H9 (cell line): ENCODE measurements at regions not wholly inside any gene's neighbourhood (a gene's known extent, or its start where the extent isn't known, plus 50 kb on each side); places are given as distances from the start of the nearest gene placed in this dataset.
A peak's percentile ranks its signal among the peaks of the same experiment; 100 is the strongest.

Source experiments
- DNase-seq: peaks from one replicate; pipeline ENCODE4 v3.0.0-alpha.2; 2017
- H2AFZ ChIP-seq: one replicate; pipeline ENCODE4 v1.6.1; 2013; ENCODE audit warnings: mild to moderate bottlenecking, low read length, control low read depth, moderate library complexity
- H2AK5ac ChIP-seq: 2 replicates; pipeline ENCODE4 v1.6.1; 2013; ENCODE audit warnings: low read length, control low read depth, mixed read lengths; ENCODE audit not compliant: insufficient read length
- H2BK120ac ChIP-seq: one replicate; pipeline ENCODE4 v1.6.1; 2013; ENCODE audit warnings: low read depth, mild to moderate bottlenecking, low read length, control low read depth, inconsistent platforms; ENCODE audit not compliant: poor library complexity, severe bottlenecking
- H2BK12ac ChIP-seq: 2 replicates; pipeline ENCODE4 v1.6.1; 2013; ENCODE audit warnings: low read length, control low read depth, mixed read lengths, low read depth; ENCODE audit not compliant: insufficient read length
- H2BK15ac ChIP-seq: 2 replicates; pipeline ENCODE4 v1.6.1; 2013; ENCODE audit warnings: low read depth, low read length, control low read depth
- H2BK20ac ChIP-seq: one replicate; pipeline ENCODE4 v1.6.1; 2013; ENCODE audit warnings: low read depth, mild to moderate bottlenecking, low read length, control low read depth, inconsistent platforms; ENCODE audit not compliant: poor library complexity, severe bottlenecking
- H2BK5ac ChIP-seq: 2 replicates; pipeline ENCODE4 v1.6.1; 2013; ENCODE audit warnings: low read length, control low read depth, mixed read lengths; ENCODE audit not compliant: insufficient read length
- H3K14ac ChIP-seq: 2 replicates; pipeline ENCODE4 v1.6.1; 2013; ENCODE audit warnings: low read length, control low read depth; ENCODE audit not compliant: insufficient read depth
- H3K18ac ChIP-seq: 2 replicates; pipeline ENCODE4 v1.6.1; 2013; ENCODE audit warnings: low read depth, mild to moderate bottlenecking, mixed read lengths, low read length, control low read depth; ENCODE audit not compliant: insufficient read length
- H3K23ac ChIP-seq: 2 replicates; pipeline ENCODE4 v1.6.1; 2013; ENCODE audit warnings: low read length, control low read depth, mixed read lengths, low read depth; ENCODE audit not compliant: insufficient read length
- H3K23me2 ChIP-seq: 2 replicates; pipeline ENCODE4 v1.6.1; 2013; ENCODE audit warnings: low read depth, mild to moderate bottlenecking, mixed read lengths, low read length, control low read depth; ENCODE audit not compliant: insufficient read length, poor library complexity, severe bottlenecking
- H3K27ac ChIP-seq: 2 replicates; pipeline ENCODE4 v1.5.1; 2013; ENCODE audit warnings: low read length, control low read depth, mixed read lengths, low read depth; ENCODE audit not compliant: insufficient read length
- H3K27me3 ChIP-seq: 2 replicates; pipeline ENCODE4 v1.6.1; 2013; ENCODE audit warnings: low read length, control low read depth, inconsistent platforms; ENCODE audit not compliant: insufficient read depth
- H3K4ac ChIP-seq: 2 replicates; pipeline ENCODE4 v1.6.1; 2013; ENCODE audit warnings: low read depth, mild to moderate bottlenecking, control low read depth, inconsistent platforms, low read length, moderate library complexity
- H3K4me1 ChIP-seq: 2 replicates; pipeline ENCODE4 v1.6.1; 2013; ENCODE audit warnings: low read length, control low read depth, inconsistent platforms; ENCODE audit not compliant: insufficient read depth
- H3K4me2 ChIP-seq: 2 replicates; pipeline ENCODE4 v1.6.1; 2013; ENCODE audit warnings: low read length, control low read depth, mixed read lengths; ENCODE audit not compliant: insufficient read length, insufficient read depth
- H3K56ac ChIP-seq: 2 replicates; pipeline ENCODE4 v1.6.1; 2013; ENCODE audit warnings: low read depth, mild to moderate bottlenecking, mixed read lengths, low read length, control low read depth; ENCODE audit not compliant: insufficient read length
- H3K79me1 ChIP-seq: 2 replicates; pipeline ENCODE4 v1.6.1; 2013; ENCODE audit warnings: low read depth, mild to moderate bottlenecking, moderate library complexity, low read length, control low read depth, inconsistent platforms; ENCODE audit not compliant: insufficient read depth, poor library complexity, severe bottlenecking
- H3K79me2 ChIP-seq: 2 replicates; pipeline ENCODE4 v1.6.1; 2013; ENCODE audit warnings: low read length, control low read depth, inconsistent platforms; ENCODE audit not compliant: insufficient read depth
- H3K9ac ChIP-seq: 2 replicates; pipeline ENCODE4 v1.6.1; 2013; ENCODE audit warnings: low read length, control low read depth, mixed read lengths; ENCODE audit not compliant: insufficient read length; ENCODE audit errors: extremely low read depth
- H3K9me3 ChIP-seq: one replicate; pipeline ENCODE4 v1.6.1; 2013; ENCODE audit warnings: low read depth, low read length, inconsistent platforms; ENCODE audit not compliant: control insufficient read depth
- H3T11ph ChIP-seq: one replicate; pipeline ENCODE4 v1.6.1; 2013; ENCODE audit warnings: mild to moderate bottlenecking, low read length, control low read depth, inconsistent platforms
- H4K20me1 ChIP-seq: one replicate; pipeline ENCODE4 v1.6.1; 2013; ENCODE audit not compliant: control insufficient read depth, insufficient read length, insufficient read depth
- H4K5ac ChIP-seq: 2 replicates; pipeline ENCODE4 v1.6.1; 2013; ENCODE audit warnings: low read depth, mild to moderate bottlenecking, mixed read lengths, low read length, control low read depth; ENCODE audit not compliant: insufficient read length
- H4K8ac ChIP-seq: replicated peaks from 2 replicates; pipeline ENCODE4 v1.6.1; 2013; ENCODE audit warnings: low read length, control low read depth, mixed read lengths, low read depth; ENCODE audit not compliant: insufficient read length
- H4K91ac ChIP-seq: 2 replicates; pipeline ENCODE4 v1.6.1; 2013; ENCODE audit warnings: low read depth, mild to moderate bottlenecking, moderate library complexity, mixed read lengths, low read length, control low read depth; ENCODE audit not compliant: insufficient read length
- H3K27ac Mint-ChIP-seq, 3 experiments: 2 replicates in 2 of 3; 3 replicates in 1 of 3; pipeline ENCODE4 v1.8.0; 2020 to 2021; ENCODE audit warnings: mixed read lengths in 3 of 3, mild to moderate bottlenecking in 1 of 3, moderate library complexity in 1 of 3
- H3K27me3 Mint-ChIP-seq: 2 replicates; pipeline ENCODE4 v1.8.0; 2021; ENCODE audit warnings: low read depth, mild to moderate bottlenecking, moderate library complexity, mixed read lengths
- H3K36me3 Mint-ChIP-seq, 3 experiments: 2 replicates in 2 of 3; 3 replicates in 1 of 3; pipeline ENCODE4 v1.8.0; 2020 to 2021; ENCODE audit warnings: low read depth in 3 of 3, mixed read lengths in 3 of 3; ENCODE audit not compliant: insufficient read depth in 1 of 3
- H3K4me1 Mint-ChIP-seq, 2 experiments: 2 replicates each; pipeline ENCODE4 v1.8.0; 2020; ENCODE audit warnings: mixed read lengths in 2 of 2
- H3K4me3 Mint-ChIP-seq, 2 experiments: 2 replicates in 1 of 2; 3 replicates in 1 of 2; pipeline ENCODE4 v1.8.0; 2020 to 2021; ENCODE audit warnings: mild to moderate bottlenecking in 2 of 2, mixed read lengths in 2 of 2, moderate library complexity in 1 of 2
- H3K9me3 Mint-ChIP-seq, 2 experiments: 2 replicates in 1 of 2; 3 replicates in 1 of 2; pipeline ENCODE4 v1.8.0; 2020; ENCODE audit warnings: mild to moderate bottlenecking in 2 of 2, mixed read lengths in 2 of 2, moderate library complexity in 1 of 2
- WGBS: extraction: QIAGEN DNeasy Blood & Tissue Kit; methylation state at CpG from one replicate; pipeline ENCODE4 v1.1.7; 2013; ENCODE audit warnings: missing lambda C conversion rate, low lambda C conversion rate, mixed read lengths; ENCODE audit not compliant: insufficient read length; ENCODE audit errors: extremely low coverage; 5-methylcytosine and 5-hydroxymethylcytosine counted together
- TF ChIP-seq, protein P1 (sequence below): fragments of 200-600 bp; sonication (generic); conservative IDR thresholded peaks from 3 replicates; pipeline ENCODE4 v1.8.0; 2021; ENCODE audit warnings: antibody characterized with exemption, mild to moderate bottlenecking

DNA sequence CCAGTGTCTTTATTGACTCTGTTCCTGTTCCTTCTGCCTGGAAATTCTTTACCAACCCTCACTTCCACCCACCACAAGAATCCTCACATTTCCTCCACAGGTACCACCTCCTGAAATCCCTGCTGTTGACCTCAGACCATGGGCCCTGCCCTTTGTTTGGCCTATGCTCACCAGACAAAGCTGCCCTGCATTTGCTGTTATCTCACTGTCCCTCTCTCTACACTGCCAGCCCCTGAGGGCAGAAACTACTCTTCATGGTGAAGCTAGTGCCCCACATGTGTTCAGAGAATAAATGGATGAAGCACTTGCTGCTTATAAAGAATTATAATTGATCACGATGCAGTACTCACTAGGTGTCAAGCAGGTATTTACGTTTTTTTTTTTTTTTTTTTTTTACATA is 608.4 kb downstream of the TSN start:
- H3K18ac ChIP-seq = no peak overlapping the region
- no peak overlapping the region for H3T11ph ChIP-seq
- TF ChIP-seq, protein P1, sequence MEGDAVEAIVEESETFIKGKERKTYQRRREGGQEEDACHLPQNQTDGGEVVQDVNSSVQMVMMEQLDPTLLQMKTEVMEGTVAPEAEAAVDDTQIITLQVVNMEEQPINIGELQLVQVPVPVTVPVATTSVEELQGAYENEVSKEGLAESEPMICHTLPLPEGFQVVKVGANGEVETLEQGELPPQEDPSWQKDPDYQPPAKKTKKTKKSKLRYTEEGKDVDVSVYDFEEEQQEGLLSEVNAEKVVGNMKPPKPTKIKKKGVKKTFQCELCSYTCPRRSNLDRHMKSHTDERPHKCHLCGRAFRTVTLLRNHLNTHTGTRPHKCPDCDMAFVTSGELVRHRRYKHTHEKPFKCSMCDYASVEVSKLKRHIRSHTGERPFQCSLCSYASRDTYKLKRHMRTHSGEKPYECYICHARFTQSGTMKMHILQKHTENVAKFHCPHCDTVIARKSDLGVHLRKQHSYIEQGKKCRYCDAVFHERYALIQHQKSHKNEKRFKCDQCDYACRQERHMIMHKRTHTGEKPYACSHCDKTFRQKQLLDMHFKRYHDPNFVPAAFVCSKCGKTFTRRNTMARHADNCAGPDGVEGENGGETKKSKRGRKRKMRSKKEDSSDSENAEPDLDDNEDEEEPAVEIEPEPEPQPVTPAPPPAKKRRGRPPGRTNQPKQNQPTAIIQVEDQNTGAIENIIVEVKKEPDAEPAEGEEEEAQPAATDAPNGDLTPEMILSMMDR = no peak
- Mint-ChIP-seq H3K9me3 (no peaks in the 10 kb centered on the region), H3K36me3 (no peaks in the 10 kb centered on the region), H3K4me3 (no peak overlapping the region), H3K4me1 (peaks cover 0 to 3% of the 10 kb centered on the region in 2 experiments; a peak in 1 of 4 replicates), H3K27ac (peak overlapping the region in 1 of 3 experiments; percentile 51; a peak in 1 of 7 replicates), H3K27me3 (no peaks in the 10 kb centered on the region)
- H2BK15ac ChIP-seq = no peak overlapping the region
- no peaks in the 10 kb centered on the region for H4K20me1 ChIP-seq
- no peak overlapping the region for H3K4me2 ChIP-seq
- peak overlapping the region; percentile 32 for H4K8ac ChIP-seq
- no peaks in the 10 kb centered on the region for H3K9me3 ChIP-seq
- H3K56ac ChIP-seq = no peak overlapping the region
- H2BK20ac ChIP-seq = no peak overlapping the region
- no peaks in the 10 kb centered on the region for H3K79me1 ChIP-seq
- no peak overlapping the region for H3K4ac ChIP-seq
- no peak overlapping the region for H4K5ac ChIP-seq
- no peak overlapping the region for H2BK5ac ChIP-seq
- DNase-seq = no peak
- no peak overlapping the region for H3K27ac ChIP-seq
- H3K27me3 ChIP-seq = no peaks in the 10 kb centered on the region
- no peak overlapping the region for H4K91ac ChIP-seq
- H3K23ac ChIP-seq = no peak overlapping the region
- no peak overlapping the region for H2BK120ac ChIP-seq
- no peaks in the 10 kb centered on the region for H3K4me1 ChIP-seq
- H2AFZ ChIP-seq = no peak overlapping the region
- WGBS = no CpG with 5 or more reads among the region's 2 CpGs
- H3K9ac ChIP-seq = no peak overlapping the region
- H3K79me2 ChIP-seq = no peaks in the 10 kb centered on the region
- no peak overlapping the region for H3K14ac ChIP-seq
- H2AK5ac ChIP-seq = no peak overlapping the region
- H2BK12ac ChIP-seq = no peak overlapping the region
- no peaks in the 10 kb centered on the region for H3K23me2 ChIP-seq
